Fibroblast of the aortic adventitia (primary cell): ENCODE measurements at regions not wholly inside any gene's neighbourhood (a gene's known extent, or its start where the extent isn't known, plus 50 kb on each side); places are given as distances from the start of the nearest gene placed in this dataset.

Experiments
- DNase-seq: peaks from one replicate; pipeline ENCODE4 v3.0.0-alpha.2; 2010; ENCODE audit warnings: low read depth
- H3K4me3 ChIP-seq: 2 replicates; pipeline ENCODE4 v1.5.1; 2011; ENCODE audit warnings: low read depth, mild to moderate bottlenecking, control low read depth, low read length, moderate library complexity
- TF ChIP-seq, protein P1 (sequence below): IDR thresholded peaks from 2 replicates; pipeline ENCODE4 v1.5.1; 2011; ENCODE audit warnings: mild to moderate bottlenecking, low read length, control low read depth, inconsistent platforms; ENCODE audit not compliant: insufficient read depth

DNA sequence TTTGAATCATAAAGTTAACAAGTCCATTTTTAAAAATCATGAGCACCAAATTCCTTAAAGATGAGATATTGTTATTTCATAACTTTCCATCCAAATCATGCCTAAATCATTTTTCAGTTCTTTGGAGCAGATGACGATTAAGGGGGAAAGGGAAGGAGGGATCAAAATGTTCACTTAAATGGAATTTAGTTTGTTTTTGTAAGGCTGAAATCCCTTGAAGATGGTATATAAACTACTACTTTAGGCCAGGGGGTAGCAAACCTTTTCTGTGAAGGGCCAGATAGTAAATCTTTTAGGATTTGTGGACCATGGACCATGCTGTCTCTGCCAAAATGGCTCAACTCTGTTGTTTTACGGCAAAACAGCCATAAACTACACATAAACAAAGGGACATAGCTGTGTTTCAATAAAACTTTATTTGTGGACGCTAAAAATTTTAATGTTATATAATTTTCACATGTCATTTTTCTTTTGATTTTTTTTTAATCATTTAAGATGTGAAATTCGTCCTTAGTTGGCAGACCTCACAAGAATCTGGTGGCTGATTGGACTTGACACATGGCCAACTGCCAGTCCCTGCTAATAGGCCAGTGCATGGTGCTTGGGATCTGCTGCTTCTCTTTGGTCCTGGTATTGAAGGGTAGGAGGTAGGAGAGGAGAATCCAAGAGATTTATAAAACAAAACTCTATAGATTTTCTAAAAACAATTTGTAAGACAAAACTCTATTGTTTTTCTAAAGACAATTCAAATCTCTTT lies 52.0 kb upstream of the RTN4 start:
- TF ChIP-seq, protein P1, sequence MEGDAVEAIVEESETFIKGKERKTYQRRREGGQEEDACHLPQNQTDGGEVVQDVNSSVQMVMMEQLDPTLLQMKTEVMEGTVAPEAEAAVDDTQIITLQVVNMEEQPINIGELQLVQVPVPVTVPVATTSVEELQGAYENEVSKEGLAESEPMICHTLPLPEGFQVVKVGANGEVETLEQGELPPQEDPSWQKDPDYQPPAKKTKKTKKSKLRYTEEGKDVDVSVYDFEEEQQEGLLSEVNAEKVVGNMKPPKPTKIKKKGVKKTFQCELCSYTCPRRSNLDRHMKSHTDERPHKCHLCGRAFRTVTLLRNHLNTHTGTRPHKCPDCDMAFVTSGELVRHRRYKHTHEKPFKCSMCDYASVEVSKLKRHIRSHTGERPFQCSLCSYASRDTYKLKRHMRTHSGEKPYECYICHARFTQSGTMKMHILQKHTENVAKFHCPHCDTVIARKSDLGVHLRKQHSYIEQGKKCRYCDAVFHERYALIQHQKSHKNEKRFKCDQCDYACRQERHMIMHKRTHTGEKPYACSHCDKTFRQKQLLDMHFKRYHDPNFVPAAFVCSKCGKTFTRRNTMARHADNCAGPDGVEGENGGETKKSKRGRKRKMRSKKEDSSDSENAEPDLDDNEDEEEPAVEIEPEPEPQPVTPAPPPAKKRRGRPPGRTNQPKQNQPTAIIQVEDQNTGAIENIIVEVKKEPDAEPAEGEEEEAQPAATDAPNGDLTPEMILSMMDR: no peak
- peak; percentile 94 for DNase-seq

DNA sequence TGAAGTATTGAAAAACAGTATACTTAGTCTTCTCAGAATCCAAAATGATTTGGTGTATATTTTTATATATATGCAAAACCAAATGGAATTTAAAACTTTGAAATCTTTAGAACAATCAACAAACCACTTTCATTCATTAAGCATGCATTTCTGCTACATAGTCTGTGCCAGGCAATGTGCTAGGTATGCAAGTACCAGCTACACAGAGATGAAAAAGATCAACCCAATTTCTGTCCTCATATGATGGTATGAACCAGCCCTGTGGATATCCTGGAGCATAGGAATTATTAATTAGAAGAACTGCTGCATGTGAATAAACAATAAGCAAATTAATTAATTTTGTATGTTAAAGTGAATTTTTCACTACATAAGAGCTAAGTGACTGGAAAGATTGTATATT lies 51.2 kb upstream of the RTN4 start:
- no peak for DNase-seq
- no peak overlapping the region for H3K4me3 ChIP-seq
- TF ChIP-seq, protein P1: no peak

More for the DNA sequence above, 52.0 kb upstream of the RTN4 start:
- H3K4me3 ChIP-seq: no peak overlapping the region

DNA sequence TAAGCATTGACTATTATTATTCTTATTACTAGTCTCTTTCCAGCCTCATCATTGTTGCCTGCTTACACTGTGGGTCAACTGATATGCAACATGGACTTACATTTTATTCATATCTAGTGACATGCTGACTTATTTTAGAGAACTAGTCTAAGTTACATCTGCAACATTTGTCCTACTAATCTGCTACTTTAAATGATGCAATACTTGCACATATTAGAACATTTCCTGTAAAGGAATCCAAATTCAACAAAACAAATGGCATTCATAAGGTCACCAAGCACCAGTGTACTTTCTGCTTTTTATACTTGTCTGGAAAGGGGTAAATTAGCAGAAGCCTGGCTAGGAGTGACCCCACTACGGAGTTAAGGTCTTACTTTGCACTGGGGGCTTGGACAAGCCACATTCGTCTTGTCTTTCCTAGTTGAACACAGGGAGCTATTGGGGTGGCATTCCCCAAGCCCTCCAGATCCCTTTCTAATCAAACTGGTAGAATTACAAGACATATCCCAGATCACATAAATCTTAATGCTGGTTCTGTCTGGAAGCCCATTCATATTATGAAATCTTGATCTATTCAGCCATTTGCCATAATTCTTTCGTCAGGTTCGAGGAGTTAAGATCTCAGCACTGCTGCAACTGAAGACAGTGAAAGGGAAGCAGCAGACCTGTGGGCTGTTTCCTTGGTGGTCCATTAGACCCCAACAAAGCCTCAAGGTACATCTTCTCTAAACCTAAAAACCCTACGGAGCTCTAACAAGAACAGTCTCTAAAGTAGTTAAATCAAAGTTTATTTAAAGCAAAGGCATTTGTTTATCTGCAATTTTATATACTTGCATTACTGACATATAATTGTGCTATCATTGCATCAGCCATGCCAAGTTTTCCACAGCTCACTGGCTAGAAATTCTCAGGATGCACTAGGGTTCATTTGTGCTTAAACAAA lies 49.9 kb upstream of the RTN4 start:
- TF ChIP-seq, protein P1: no peak
- DNase-seq: peak; percentile 90
- H3K4me3 ChIP-seq: peak overlapping the region; percentile 14
